SK-N-SH (cell line): ENCODE measurements at regions not wholly inside any gene's neighbourhood (a gene's known extent, or its start where the extent isn't known, plus 50 kb on each side); places are given as distances from the start of the nearest gene placed in this dataset.
A peak's percentile ranks its signal among the peaks of the same experiment; 100 is the strongest.

Experiments used
- CTCF ChIA-PET: fragments of 300-600, 350-600 bp; formaldehyde crosslinking; extraction: SDS; loops from one replicate; lab custom pipeline; 2021; lab: Yijun Ruan, JAX
- POLR2A ChIA-PET: fragments of 350-600 bp; sonication (Branson Sonifier 250); formaldehyde crosslinking; extraction: SDS; loops from one replicate; lab custom pipeline; 2020; ENCODE audit warnings: antibody characterized with exemption, inconsistent platforms; lab: Yijun Ruan, JAX
- DNase-seq: peaks from one replicate; pipeline ENCODE4 v3.0.0; 2012
- H2AFZ ChIP-seq: fragments of 200-600 bp; sonication (generic); 2 replicates; pipeline ENCODE4 v1.8.1; 2016; ENCODE audit warnings: antibody characterized with exemption, mild to moderate bottlenecking, low read depth
- H3F3A ChIP-seq: fragments of 200-600 bp; sonication (generic); replicated peaks from 2 replicates; pipeline ENCODE3; 2016; ENCODE audit warnings: antibody characterized with exemption, mild to moderate bottlenecking; ENCODE audit not compliant: insufficient read depth
- H3K27ac ChIP-seq, 2 experiments: fragments of 200-500 bp in 1 of 2; fragments of 200-600 bp in 1 of 2; sonication (Bioruptor generic) in 1 of 2; sonication (generic), shearing (Covaris generic) in 1 of 2; 2 replicates each; pipeline versions ENCODE4 v1.5.1 to v1.6.1; 2014 to 2016; ENCODE audit warnings: low read depth in 2 of 2, inconsistent platforms in 1 of 2, low read length in 1 of 2, mild to moderate bottlenecking in 1 of 2, mixed read lengths in 1 of 2
- H3K27me3 ChIP-seq: fragments of 200-600 bp; sonication (generic), shearing (Covaris generic); 2 replicates; pipeline ENCODE4 v1.6.1; 2016; ENCODE audit warnings: mixed run types; ENCODE audit not compliant: insufficient read depth
- H3K36me3 ChIP-seq, 2 experiments: fragments of 200-500 bp in 1 of 2; fragments of 200-600 bp in 1 of 2; sonication (Bioruptor generic) in 1 of 2; sonication (generic) in 1 of 2; replicated peaks in 1 of 2; 2 replicates each; pipeline versions ENCODE3 to v1.5.1; 2014 to 2016; ENCODE audit warnings: low read length in 1 of 2, mild to moderate bottlenecking in 1 of 2; ENCODE audit not compliant: insufficient read depth in 2 of 2, control insufficient read depth in 1 of 2
- H3K4me1 ChIP-seq, 2 experiments: fragments of 200-500 bp in 1 of 2; fragments of 200-600 bp in 1 of 2; sonication (Bioruptor generic) in 1 of 2; sonication (generic), shearing (Covaris generic) in 1 of 2; 2 replicates each; pipeline versions ENCODE4 v1.5.1 to v1.6.1; 2014 to 2016; ENCODE audit warnings: low read depth in 1 of 2, low read length in 1 of 2, mixed run types in 1 of 2; ENCODE audit not compliant: insufficient read depth in 2 of 2, control insufficient read depth in 1 of 2
- H3K4me2 ChIP-seq: fragments of 200-600 bp; sonication (generic), shearing (Covaris generic); 2 replicates; pipeline ENCODE4 v1.6.1; 2017; ENCODE audit warnings: mixed run types
- H3K4me3 ChIP-seq, 2 experiments: fragments of 200-500 bp in 1 of 2; fragments of 200-600 bp in 1 of 2; sonication (Bioruptor generic) in 1 of 2; sonication (generic), shearing (Covaris generic) in 1 of 2; 2 replicates each; pipeline versions ENCODE4 v1.5.1 to v1.8.1; 2014 to 2016; ENCODE audit warnings: low read depth in 2 of 2, inconsistent platforms in 1 of 2, low read length in 1 of 2, mild to moderate bottlenecking in 1 of 2, mixed read lengths in 1 of 2, moderate library complexity in 1 of 2
- H3K79me2 ChIP-seq: fragments of 200-600 bp; sonication (generic); 2 replicates; pipeline ENCODE4 v1.8.1; 2017; ENCODE audit warnings: mild to moderate bottlenecking; ENCODE audit not compliant: insufficient read depth
- H3K9ac ChIP-seq: fragments of 200-600 bp; sonication (generic); 2 replicates; pipeline ENCODE4 v1.6.1; 2017; ENCODE audit warnings: mixed run types
- H3K9me2 ChIP-seq: fragments of 200-600 bp; sonication (generic); 2 replicates; pipeline ENCODE4 v1.6.1; 2017; ENCODE audit warnings: mixed run types
- H3K9me3 ChIP-seq: fragments of 200-600 bp; sonication (generic); 2 replicates; pipeline ENCODE4 v1.6.1; 2017; ENCODE audit warnings: mixed run types, mild to moderate bottlenecking, moderate library complexity
- H4K20me1 ChIP-seq: fragments of 200-600 bp; sonication (generic); 2 replicates; pipeline ENCODE4 v1.6.1; 2017; ENCODE audit warnings: mild to moderate bottlenecking, mixed run types; ENCODE audit not compliant: insufficient read depth
- ELF1 ChIP-seq: IDR thresholded peaks from 2 replicates; pipeline ENCODE4 v1.4.0; 2012
- EP300 ChIP-seq, 2 experiments: IDR thresholded peaks; 2 replicates each; pipeline versions ENCODE4 v1.4.0 to v1.6.1; 2012; ENCODE audit warnings: borderline replicate concordance in 1 of 2, low read depth in 1 of 2, low read length in 1 of 2
- FOSL2 ChIP-seq: IDR thresholded peaks from 2 replicates; pipeline ENCODE4 v1.4.0; 2012; ENCODE audit warnings: low read depth, mild to moderate bottlenecking, moderate library complexity, borderline replicate concordance
- GABPA ChIP-seq: IDR thresholded peaks from 2 replicates; pipeline ENCODE4 v1.4.0; 2012; ENCODE audit warnings: low read depth, mild to moderate bottlenecking
- GATA2 ChIP-seq: sonication (generic); formaldehyde crosslinking; IDR thresholded peaks from 2 replicates; pipeline ENCODE4 v1.5.0; 2020; ENCODE audit warnings: mild to moderate bottlenecking, missing genetic modification reagents
- JUND ChIP-seq: IDR thresholded peaks from 2 replicates; pipeline ENCODE4 v1.4.0; 2012
- MAX ChIP-seq: IDR thresholded peaks from 2 replicates; pipeline ENCODE4 v1.4.0; 2012; ENCODE audit warnings: low read depth
- MEF2A ChIP-seq: IDR thresholded peaks from 2 replicates; pipeline ENCODE4 v1.4.0; 2012; ENCODE audit warnings: low read depth, borderline replicate concordance
- MXI1 ChIP-seq: IDR thresholded peaks from 2 replicates; pipeline ENCODE4 v1.6.1; 2012; ENCODE audit warnings: mild to moderate bottlenecking, low read depth, low read length, improper control_type of control experiment
- NFIC ChIP-seq: IDR thresholded peaks from 2 replicates; pipeline ENCODE4 v1.4.0; 2012; ENCODE audit warnings: borderline replicate concordance
- RAD21 ChIP-seq: IDR thresholded peaks from 2 replicates; pipeline ENCODE4 v1.6.1; 2012; ENCODE audit warnings: mild to moderate bottlenecking, low read length
- RCOR1 ChIP-seq: fragments of 150-350 bp; IDR thresholded peaks from 2 replicates; pipeline ENCODE4 v1.6.1; 2017; ENCODE audit warnings: antibody characterized with exemption, low read length
- REST ChIP-seq: IDR thresholded peaks from 2 replicates; pipeline ENCODE4 v1.6.1; 2012; ENCODE audit warnings: mild to moderate bottlenecking, low read depth, low read length, moderate library complexity
- RXRA ChIP-seq: IDR thresholded peaks from 2 replicates; pipeline ENCODE4 v1.4.0; 2012; ENCODE audit warnings: low read depth, mild to moderate bottlenecking, borderline replicate concordance
- SIN3A ChIP-seq: IDR thresholded peaks from 2 replicates; pipeline ENCODE4 v1.6.1; 2012; ENCODE audit warnings: low read depth, mild to moderate bottlenecking, low read length, moderate library complexity, borderline replicate concordance
- SMC3 ChIP-seq: IDR thresholded peaks from 2 replicates; pipeline ENCODE4 v1.6.1; 2012; ENCODE audit warnings: low read depth, low read length, improper control_type of control experiment
- TAF1 ChIP-seq: IDR thresholded peaks from 2 replicates; pipeline ENCODE4 v1.6.1; 2012; ENCODE audit warnings: low read depth, mild to moderate bottlenecking, low read length, moderate library complexity, borderline replicate concordance
- TCF12 ChIP-seq: IDR thresholded peaks from 2 replicates; pipeline ENCODE4 v1.4.0; 2012
- USF1 ChIP-seq: IDR thresholded peaks from 2 replicates; pipeline ENCODE4 v1.4.0; 2012; ENCODE audit warnings: low read depth, borderline replicate concordance
- WGBS: methylation state at CpG from one replicate; pipeline ENCODE4 v1.1.6; 2017; ENCODE audit warnings: low lambda C conversion rate; 5-methylcytosine and 5-hydroxymethylcytosine counted together

- TF ChIP-seq USF1 (no peak), TAF1 (no peak), RXRA (peak; percentile 56; the same call in 1 of the 2 replicates), MXI1 (no peak), EP300 (IDR thresholded peaks at IDR 0.05; ENCODE audit: borderline replicate concordance in 1 of 2, low read depth in 1 of 2, low read length in 1 of 2) (peak in 1 of 2 experiments; percentile 79; a peak in 1 of 4 replicates), GABPA (no peak), JUND (peak; percentile 96), SMC3 (no peak), TCF12 (peak; percentile 85), ELF1 (no peak), RCOR1 (no peak)
Observed at GRCh38 chr7:142583446-142583845, 165.8 kb upstream of the PRSS1 start (continued).

GRCh38 chr7:142582351-142582750 is 166.9 kb upstream of the PRSS1 start:
- POLR2A ChIA-PET = no interaction called here
- H3K27ac ChIP-seq = no peak overlapping the region
- WGBS = 97% methylated on average over 3 of the region's 3 CpGs
- no peaks in the 10 kb centered on the region for H3K9me2 ChIP-seq
- no peaks in the 10 kb centered on the region for H4K20me1 ChIP-seq
- no peaks in the 10 kb centered on the region for H3K79me2 ChIP-seq
- H3K36me3 ChIP-seq = no peaks in the 10 kb centered on the region
- no peak overlapping the region for H2AFZ ChIP-seq
- H3K27me3 ChIP-seq = no peaks in the 10 kb centered on the region
- DNase-seq = no peak
- no peak overlapping the region for H3K4me2 ChIP-seq
- CTCF ChIA-PET = interaction anchor here (1.4 to 6.2 kb wide), 4 partner anchors 15 to 66 kb away, joined by 5 to 34 read pairs (median 10); no protein-coding TSS in a partner anchor
- no peaks in the 10 kb centered on the region for H3F3A ChIP-seq
- TF ChIP-seq REST (no peak), TAF1 (no peak), MEF2A (no peak), USF1 (no peak), NFIC (no peak), GATA2 (CRISPR knock-in tag) (no peak), RCOR1 (no peak), TCF12 (no peak), RAD21 (no peak), MXI1 (no peak), SIN3A (no peak), FOSL2 (no peak), SMC3 (no peak), MAX (no peak)
- TF ChIP-seq, all 33 proteins: peak for 0
- Histone ChIP-seq H3K9me3 (no peaks in the 10 kb centered on the region), H3K4me3 (no peak overlapping the region), H3K9ac (no peak overlapping the region), H3K4me1 (peaks cover 0 to 6% of the 10 kb centered on the region in 2 experiments; a peak in 3 of 4 replicates)
